Karpas-422 (cell line): ENCODE measurements at regions not wholly inside any gene's neighbourhood (a gene's known extent, or its start where the extent isn't known, plus 50 kb on each side); places are given as distances from the start of the nearest gene placed in this dataset.

ENCODE experiments used
- DNase-seq: peaks from one replicate; pipeline ENCODE4 v3.0.0-alpha.2; 2015
- H2AFZ ChIP-seq: fragments of 200-600 bp; sonication (generic); 2 replicates; pipeline ENCODE4 v1.6.1; 2014; ENCODE audit warnings: antibody characterized with exemption, low read length, mixed read lengths
- H3K27ac ChIP-seq: fragments of 200-600 bp; sonication (generic); 2 replicates; pipeline ENCODE4 v1.5.1; 2014; ENCODE audit warnings: mild to moderate bottlenecking, low read length, moderate library complexity
- H3K27me3 ChIP-seq: fragments of 200-600 bp; sonication (generic); 2 replicates; pipeline ENCODE4 v1.6.1; 2014; ENCODE audit warnings: low read length, mixed read lengths
- H3K36me3 ChIP-seq: fragments of 200-600 bp; sonication (generic); 2 replicates; pipeline ENCODE4 v1.6.1; 2014; ENCODE audit warnings: low read length, mixed read lengths; ENCODE audit not compliant: insufficient read depth
- H3K4me1 ChIP-seq: fragments of 200-600 bp; sonication (generic); 2 replicates; pipeline ENCODE4 v1.6.1; 2014; ENCODE audit warnings: mild to moderate bottlenecking, low read length, mixed read lengths
- H3K4me2 ChIP-seq: fragments of 200-600 bp; sonication (generic); 2 replicates; pipeline ENCODE4 v1.6.1; 2014; ENCODE audit warnings: low read length, low read depth, mild to moderate bottlenecking; ENCODE audit not compliant: poor library complexity, severe bottlenecking
- H3K4me3 ChIP-seq: fragments of 200-600 bp; sonication (generic); 2 replicates; pipeline ENCODE4 v1.5.1; 2014; ENCODE audit warnings: mild to moderate bottlenecking, antibody characterized with exemption, low read length, mixed read lengths
- H3K79me2 ChIP-seq: fragments of 200-600 bp; sonication (generic); 2 replicates; pipeline ENCODE4 v1.6.1; 2014; ENCODE audit warnings: mild to moderate bottlenecking, low read length, mixed read lengths
- H3K9ac ChIP-seq: fragments of 200-600 bp; sonication (generic); 2 replicates; pipeline ENCODE4 v1.6.0; 2014; ENCODE audit warnings: low read length
- H3K9me2 ChIP-seq: fragments of 200-600 bp; sonication (generic), shearing (Covaris generic); replicated peaks from 2 replicates; pipeline ENCODE4 v1.6.0; 2014; ENCODE audit warnings: mild to moderate bottlenecking, low read length, moderate library complexity; ENCODE audit not compliant: insufficient read depth
- H3K9me3 ChIP-seq: fragments of 300-700, 200-600 bp; sonication (generic); 2 replicates; pipeline ENCODE4 v1.6.1; 2014; ENCODE audit warnings: low read length, mixed read lengths
- H4K20me1 ChIP-seq: fragments of 200-600 bp; sonication (generic); 2 replicates; pipeline ENCODE4 v1.6.1; 2014; ENCODE audit warnings: mild to moderate bottlenecking, antibody characterized with exemption, low read length, low read depth; ENCODE audit not compliant: insufficient read depth

DNA sequence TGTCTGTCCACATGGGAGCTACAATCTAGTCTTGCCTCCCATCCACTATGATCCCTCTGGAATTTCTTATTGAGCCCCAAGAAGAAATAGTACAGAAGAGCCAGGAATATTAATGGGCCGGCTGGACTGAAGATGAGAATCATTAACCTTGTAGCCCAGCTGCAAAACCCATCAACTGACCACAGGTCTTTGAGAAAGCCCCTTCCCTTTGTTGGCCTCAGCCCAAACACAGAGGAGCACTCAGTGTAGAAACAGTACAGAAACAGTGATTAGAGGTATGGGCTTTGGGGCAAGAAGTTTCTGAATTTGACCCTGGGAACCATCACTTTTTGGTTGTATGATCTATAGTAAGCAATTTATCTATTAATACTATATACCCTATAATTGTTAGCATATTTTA lies 76.8 kb upstream of the RAB40AL start:
- Histone ChIP-seq H3K9ac (no peak overlapping the region), H2AFZ (no peak overlapping the region), H3K4me1 (peaks cover 15% of the 10 kb centered on the region), H3K4me2 (no peak overlapping the region), H3K36me3 (no peaks in the 10 kb centered on the region; the same call in 1 of the 2 replicates), H3K27me3 (no peaks in the 10 kb centered on the region), H3K4me3 (no peak overlapping the region), H3K9me3 (no peaks in the 10 kb centered on the region), H3K79me2 (no peaks in the 10 kb centered on the region), H3K27ac (no peak overlapping the region), H3K9me2 (no peaks in the 10 kb centered on the region), H4K20me1 (no peaks in the 10 kb centered on the region)
- no peak for DNase-seq

DNA sequence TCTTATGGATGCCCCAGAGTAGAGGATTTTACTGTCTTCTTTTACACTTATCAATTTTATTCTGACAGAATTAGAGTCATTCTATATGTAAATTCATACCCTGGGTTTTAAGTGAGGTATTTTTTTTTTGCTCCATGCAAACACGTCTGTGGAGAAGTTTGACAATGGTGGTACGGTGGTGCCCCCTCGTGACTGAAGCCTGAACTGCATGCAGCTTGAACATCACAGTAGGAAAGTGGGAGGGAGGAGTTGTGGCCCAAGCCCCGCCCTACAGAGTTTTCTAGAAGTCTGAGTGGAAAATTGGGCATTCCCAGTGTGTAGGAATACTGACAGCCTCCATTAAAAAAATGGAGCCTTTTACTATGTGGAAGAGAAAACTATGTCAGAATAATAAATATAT lies 73.3 kb upstream of the RAB40AL start:
- Histone ChIP-seq H3K4me3 (no peak overlapping the region), H3K9me3 (no peaks in the 10 kb centered on the region), H3K36me3 (no peaks in the 10 kb centered on the region; the same call in 1 of the 2 replicates), H3K79me2 (no peaks in the 10 kb centered on the region), H3K27me3 (no peaks in the 10 kb centered on the region), H4K20me1 (no peaks in the 10 kb centered on the region), H3K9ac (no peak overlapping the region), H3K9me2 (no peaks in the 10 kb centered on the region), H3K27ac (no peak overlapping the region), H3K4me1 (peaks cover 15% of the 10 kb centered on the region), H3K4me2 (peak overlapping the region; percentile 31), H2AFZ (no peak overlapping the region)
- peak; percentile 91 for DNase-seq

DNA sequence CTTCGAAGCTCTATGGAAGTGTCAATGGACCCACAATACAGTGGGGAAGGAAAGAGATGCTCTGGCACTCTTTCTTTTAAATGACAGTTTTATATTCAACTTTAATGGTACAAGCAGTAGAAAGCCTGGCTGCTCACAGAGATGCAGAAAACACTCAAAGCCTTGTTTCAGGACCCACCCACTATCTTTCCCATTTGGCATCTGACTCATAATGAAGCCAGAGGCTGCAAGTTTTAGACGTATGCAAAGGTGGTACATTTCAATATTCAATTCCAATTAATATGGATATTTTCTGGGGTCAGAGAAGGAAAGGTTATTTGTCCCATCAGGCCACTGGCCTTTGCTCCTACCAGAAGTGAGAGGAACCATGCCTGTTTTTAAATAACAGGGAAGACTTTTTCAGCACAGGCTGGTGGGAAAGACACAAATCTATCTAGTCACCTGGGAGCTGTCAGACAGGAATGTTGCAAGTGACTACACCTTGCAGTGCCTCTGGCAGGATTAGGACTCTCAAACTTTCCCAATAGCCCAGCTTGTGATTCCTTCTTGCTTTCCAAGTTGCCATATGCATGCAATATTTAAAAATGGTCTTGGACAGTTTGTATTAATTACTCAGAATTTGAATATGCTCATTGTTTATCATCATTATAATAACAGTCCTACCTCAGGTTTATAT lies 70.0 kb upstream of the RAB40AL start:
- no peaks in the 10 kb centered on the region for H4K20me1 ChIP-seq
- H3K27ac ChIP-seq: no peak overlapping the region
- H3K4me2 ChIP-seq: no peak overlapping the region
- no peaks in the 10 kb centered on the region for H3K36me3 ChIP-seq
- H3K79me2 ChIP-seq: no peaks in the 10 kb centered on the region
- H3K27me3 ChIP-seq: no peaks in the 10 kb centered on the region
- DNase-seq: no peak
- no peaks in the 10 kb centered on the region for H3K9me2 ChIP-seq
- H2AFZ ChIP-seq: no peak overlapping the region
- no peaks in the 10 kb centered on the region for H3K9me3 ChIP-seq
- H3K4me1 ChIP-seq: peaks cover 15% of the 10 kb centered on the region
- no peak overlapping the region for H3K9ac ChIP-seq
- H3K4me3 ChIP-seq: no peak overlapping the region

DNA sequence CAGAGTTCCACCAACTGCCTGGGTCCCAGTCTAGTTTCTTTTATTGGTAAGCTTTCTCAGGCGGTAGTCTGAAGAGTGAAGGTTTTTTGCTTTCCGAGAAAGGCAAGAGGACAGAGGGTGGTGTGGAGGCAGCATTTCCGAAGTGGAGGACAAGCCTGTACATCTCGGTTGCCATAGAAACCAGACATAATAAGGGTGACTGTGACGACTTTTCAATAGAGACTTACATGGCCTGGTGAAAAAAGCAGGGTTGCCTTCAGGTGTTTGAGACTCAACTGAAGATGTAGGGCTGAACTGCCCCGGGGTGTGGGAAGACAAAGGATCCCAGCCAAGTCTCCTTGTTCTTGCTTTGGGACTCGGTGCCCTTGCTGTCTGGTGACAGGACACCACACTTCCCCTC lies 53.6 kb upstream of the RAB40AL start:
- no peak overlapping the region for H3K27ac ChIP-seq
- no peaks in the 10 kb centered on the region for H3K79me2 ChIP-seq
- H3K4me2 ChIP-seq: no peak overlapping the region
- no peak overlapping the region for H2AFZ ChIP-seq
- DNase-seq: no peak
- no peak overlapping the region for H3K9ac ChIP-seq
- H3K27me3 ChIP-seq: no peaks in the 10 kb centered on the region
- no peaks in the 10 kb centered on the region for H4K20me1 ChIP-seq
- H3K4me1 ChIP-seq: no peaks in the 10 kb centered on the region
- no peaks in the 10 kb centered on the region for H3K9me2 ChIP-seq
- no peaks in the 10 kb centered on the region for H3K36me3 ChIP-seq
- no peak overlapping the region for H3K4me3 ChIP-seq
- no peaks in the 10 kb centered on the region for H3K9me3 ChIP-seq
